ENCODE measurements at regions not wholly inside any gene's neighbourhood (a gene's known extent, or its start where the extent isn't known, plus 50 kb on each side); places are given as distances from the start of the nearest gene placed in this dataset.

DNA sequence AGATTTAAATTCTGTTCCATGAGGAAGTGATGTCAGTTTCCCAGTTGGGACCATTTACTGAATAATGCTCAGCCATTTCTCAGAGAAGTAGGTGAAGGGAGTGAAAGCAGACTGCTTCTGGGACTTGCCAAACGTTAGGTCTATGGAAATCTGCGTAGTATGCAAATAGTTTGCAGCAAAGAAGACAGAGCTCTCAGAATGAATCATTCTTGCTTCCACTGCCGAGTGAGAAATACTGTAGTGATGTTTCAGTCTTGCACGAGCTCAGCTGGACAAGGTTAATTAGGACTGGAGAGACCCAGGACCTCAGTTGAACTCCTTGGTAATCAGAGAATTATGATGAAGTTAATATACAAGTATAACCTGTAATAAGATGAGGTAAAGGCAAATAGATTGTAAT, 317.7 kb upstream of the DAB1 start (continued):
- TF ChIP-seq, protein P1, sequence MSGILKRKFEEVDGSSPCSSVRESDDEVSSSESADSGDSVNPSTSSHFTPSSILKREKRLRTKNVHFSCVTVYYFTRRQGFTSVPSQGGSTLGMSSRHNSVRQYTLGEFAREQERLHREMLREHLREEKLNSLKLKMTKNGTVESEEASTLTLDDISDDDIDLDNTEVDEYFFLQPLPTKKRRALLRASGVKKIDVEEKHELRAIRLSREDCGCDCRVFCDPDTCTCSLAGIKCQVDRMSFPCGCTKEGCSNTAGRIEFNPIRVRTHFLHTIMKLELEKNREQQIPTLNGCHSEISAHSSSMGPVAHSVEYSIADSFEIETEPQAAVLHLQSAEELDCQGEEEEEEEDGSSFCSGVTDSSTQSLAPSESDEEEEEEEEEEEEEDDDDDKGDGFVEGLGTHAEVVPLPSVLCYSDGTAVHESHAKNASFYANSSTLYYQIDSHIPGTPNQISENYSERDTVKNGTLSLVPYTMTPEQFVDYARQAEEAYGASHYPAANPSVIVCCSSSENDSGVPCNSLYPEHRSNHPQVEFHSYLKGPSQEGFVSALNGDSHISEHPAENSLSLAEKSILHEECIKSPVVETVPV (CRISPR knock-in tag; IDR thresholded peaks at IDR 0.05) = no peak
- TF ChIP-seq ZC3H10 (CRISPR knock-in tag; IDR thresholded peaks at IDR 0.05) (no peak), ISL1 (CRISPR knock-in tag; IDR thresholded peaks at IDR 0.05) (no peak)

DNA sequence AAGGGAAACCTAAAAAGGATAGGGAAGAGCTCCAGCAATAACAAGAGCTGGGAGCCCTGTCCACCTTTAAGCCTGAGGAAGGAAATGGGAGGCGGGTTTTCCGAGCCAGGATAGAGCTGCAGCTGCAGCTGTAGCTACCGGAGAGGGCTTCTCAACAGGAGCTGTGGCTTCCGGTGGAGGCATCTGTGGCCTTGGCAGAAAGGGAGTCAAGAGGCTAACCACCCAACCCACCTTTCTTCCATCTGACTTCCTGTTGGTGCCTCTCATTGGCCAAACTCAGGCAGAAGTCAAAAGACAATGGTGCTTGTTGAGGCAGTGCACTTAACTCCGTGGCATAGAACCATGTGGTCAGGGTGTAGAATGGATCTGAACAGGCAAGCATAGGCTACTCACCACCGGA, 313.1 kb upstream of the DAB1 start:
- TF ChIP-seq CSDC2 (CRISPR knock-in tag; IDR thresholded peaks at IDR 0.05) (no peak), ESRRG (CRISPR knock-in tag; IDR thresholded peaks at IDR 0.05) (no peak)
- ATAC-seq = no peak

DNA sequence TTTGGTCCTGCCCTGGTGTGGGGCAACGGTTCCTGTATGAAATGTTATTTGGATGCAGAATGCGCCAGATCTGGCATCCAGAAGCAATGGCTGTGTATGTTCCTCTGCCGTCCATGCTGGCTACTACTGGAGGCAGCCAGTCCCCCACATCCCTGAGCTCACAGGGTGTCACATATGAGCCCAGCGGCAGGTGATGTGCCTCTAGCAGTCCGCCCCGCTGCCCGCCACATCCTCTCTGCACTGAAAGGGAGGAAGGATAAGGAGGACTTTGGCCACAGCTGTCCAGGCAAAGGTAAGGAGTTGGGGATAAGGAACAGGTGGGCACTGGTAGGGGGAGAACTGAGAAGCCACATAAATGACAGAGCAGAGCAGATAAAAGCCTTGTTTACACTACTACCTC, 305.3 kb upstream of the DAB1 start:
- ATAC-seq = no peak
- TF ChIP-seq OSR1 (CRISPR knock-in tag; IDR thresholded peaks at IDR 0.05) (no peak), ZNF565 (CRISPR knock-in tag; conservative IDR thresholded peaks at IDR 0.05; ENCODE audit: low read depth) (no peak), TCF4 (CRISPR knock-in tag; IDR thresholded peaks at IDR 0.05; ENCODE audit: borderline replicate concordance) (no peak), SNAI2 (CRISPR knock-in tag; IDR thresholded peaks at IDR 0.05) (no peak), CSDC2 (CRISPR knock-in tag; IDR thresholded peaks at IDR 0.05) (no peak), ZNF70 (CRISPR knock-in tag; IDR thresholded peaks at IDR 0.05) (no peak), ZC3H10 (CRISPR knock-in tag; IDR thresholded peaks at IDR 0.05) (no peak), ISL1 (CRISPR knock-in tag; IDR thresholded peaks at IDR 0.05) (no peak), CREB5 (CRISPR knock-in tag; IDR thresholded peaks at IDR 0.05; ENCODE audit: low read depth) (no peak), PPARA (CRISPR knock-in tag; IDR thresholded peaks at IDR 0.05; ENCODE audit: borderline replicate concordance) (no peak)
- TF ChIP-seq, protein P2, sequence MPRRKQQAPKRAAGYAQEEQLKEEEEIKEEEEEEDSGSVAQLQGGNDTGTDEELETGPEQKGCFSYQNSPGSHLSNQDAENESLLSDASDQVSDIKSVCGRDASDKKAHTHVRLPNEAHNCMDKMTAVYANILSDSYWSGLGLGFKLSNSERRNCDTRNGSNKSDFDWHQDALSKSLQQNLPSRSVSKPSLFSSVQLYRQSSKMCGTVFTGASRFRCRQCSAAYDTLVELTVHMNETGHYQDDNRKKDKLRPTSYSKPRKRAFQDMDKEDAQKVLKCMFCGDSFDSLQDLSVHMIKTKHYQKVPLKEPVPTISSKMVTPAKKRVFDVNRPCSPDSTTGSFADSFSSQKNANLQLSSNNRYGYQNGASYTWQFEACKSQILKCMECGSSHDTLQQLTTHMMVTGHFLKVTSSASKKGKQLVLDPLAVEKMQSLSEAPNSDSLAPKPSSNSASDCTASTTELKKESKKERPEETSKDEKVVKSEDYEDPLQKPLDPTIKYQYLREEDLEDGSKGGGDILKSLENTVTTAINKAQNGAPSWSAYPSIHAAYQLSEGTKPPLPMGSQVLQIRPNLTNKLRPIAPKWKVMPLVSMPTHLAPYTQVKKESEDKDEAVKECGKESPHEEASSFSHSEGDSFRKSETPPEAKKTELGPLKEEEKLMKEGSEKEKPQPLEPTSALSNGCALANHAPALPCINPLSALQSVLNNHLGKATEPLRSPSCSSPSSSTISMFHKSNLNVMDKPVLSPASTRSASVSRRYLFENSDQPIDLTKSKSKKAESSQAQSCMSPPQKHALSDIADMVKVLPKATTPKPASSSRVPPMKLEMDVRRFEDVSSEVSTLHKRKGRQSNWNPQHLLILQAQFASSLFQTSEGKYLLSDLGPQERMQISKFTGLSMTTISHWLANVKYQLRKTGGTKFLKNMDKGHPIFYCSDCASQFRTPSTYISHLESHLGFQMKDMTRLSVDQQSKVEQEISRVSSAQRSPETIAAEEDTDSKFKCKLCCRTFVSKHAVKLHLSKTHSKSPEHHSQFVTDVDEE (CRISPR knock-in tag; IDR thresholded peaks at IDR 0.05) = no peak
- TF ChIP-seq, protein P3, sequence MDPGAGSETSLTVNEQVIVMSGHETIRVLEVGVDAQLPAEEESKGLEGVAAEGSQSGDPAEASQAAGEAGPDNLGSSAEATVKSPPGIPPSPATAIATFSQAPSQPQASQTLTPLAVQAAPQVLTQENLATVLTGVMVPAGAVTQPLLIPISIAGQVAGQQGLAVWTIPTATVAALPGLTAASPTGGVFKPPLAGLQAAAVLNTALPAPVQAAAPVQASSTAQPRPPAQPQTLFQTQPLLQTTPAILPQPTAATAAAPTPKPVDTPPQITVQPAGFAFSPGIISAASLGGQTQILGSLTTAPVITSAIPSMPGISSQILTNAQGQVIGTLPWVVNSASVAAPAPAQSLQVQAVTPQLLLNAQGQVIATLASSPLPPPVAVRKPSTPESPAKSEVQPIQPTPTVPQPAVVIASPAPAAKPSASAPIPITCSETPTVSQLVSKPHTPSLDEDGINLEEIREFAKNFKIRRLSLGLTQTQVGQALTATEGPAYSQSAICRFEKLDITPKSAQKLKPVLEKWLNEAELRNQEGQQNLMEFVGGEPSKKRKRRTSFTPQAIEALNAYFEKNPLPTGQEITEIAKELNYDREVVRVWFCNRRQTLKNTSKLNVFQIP (CRISPR knock-in tag; IDR thresholded peaks at IDR 0.05; ENCODE audit: borderline replicate concordance, low read depth) = no peak
- TF ChIP-seq, protein P4, sequence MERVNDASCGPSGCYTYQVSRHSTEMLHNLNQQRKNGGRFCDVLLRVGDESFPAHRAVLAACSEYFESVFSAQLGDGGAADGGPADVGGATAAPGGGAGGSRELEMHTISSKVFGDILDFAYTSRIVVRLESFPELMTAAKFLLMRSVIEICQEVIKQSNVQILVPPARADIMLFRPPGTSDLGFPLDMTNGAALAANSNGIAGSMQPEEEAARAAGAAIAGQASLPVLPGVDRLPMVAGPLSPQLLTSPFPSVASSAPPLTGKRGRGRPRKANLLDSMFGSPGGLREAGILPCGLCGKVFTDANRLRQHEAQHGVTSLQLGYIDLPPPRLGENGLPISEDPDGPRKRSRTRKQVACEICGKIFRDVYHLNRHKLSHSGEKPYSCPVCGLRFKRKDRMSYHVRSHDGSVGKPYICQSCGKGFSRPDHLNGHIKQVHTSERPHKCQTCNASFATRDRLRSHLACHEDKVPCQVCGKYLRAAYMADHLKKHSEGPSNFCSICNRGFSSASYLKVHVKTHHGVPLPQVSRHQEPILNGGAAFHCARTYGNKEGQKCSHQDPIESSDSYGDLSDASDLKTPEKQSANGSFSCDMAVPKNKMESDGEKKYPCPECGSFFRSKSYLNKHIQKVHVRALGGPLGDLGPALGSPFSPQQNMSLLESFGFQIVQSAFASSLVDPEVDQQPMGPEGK (CRISPR knock-in tag; IDR thresholded peaks at IDR 0.05; ENCODE audit: borderline replicate concordance) = no peak

- ATAC-seq = no peak
- TF ChIP-seq TOX (CRISPR knock-in tag; IDR thresholded peaks at IDR 0.05; ENCODE audit: borderline replicate concordance) (no peak), SNAI2 (CRISPR knock-in tag; IDR thresholded peaks at IDR 0.05) (no peak), CSDC2 (CRISPR knock-in tag; IDR thresholded peaks at IDR 0.05) (no peak), ZC3H10 (CRISPR knock-in tag; IDR thresholded peaks at IDR 0.05) (no peak), ESRRG (CRISPR knock-in tag; IDR thresholded peaks at IDR 0.05) (no peak), ZNF565 (CRISPR knock-in tag; conservative IDR thresholded peaks at IDR 0.05; ENCODE audit: low read depth) (no peak), OSR1 (CRISPR knock-in tag; IDR thresholded peaks at IDR 0.05) (no peak), ZNF70 (CRISPR knock-in tag; IDR thresholded peaks at IDR 0.05) (no peak), ISL1 (CRISPR knock-in tag; IDR thresholded peaks at IDR 0.05) (no peak), ZNF8 (CRISPR knock-in tag; IDR thresholded peaks at IDR 0.05) (no peak), RARB (CRISPR knock-in tag; IDR thresholded peaks at IDR 0.05) (no peak), ZFP30 (CRISPR knock-in tag; IDR thresholded peaks at IDR 0.05) (no peak)
- TF ChIP-seq, protein P4 (CRISPR knock-in tag; IDR thresholded peaks at IDR 0.05; ENCODE audit: borderline replicate concordance) = no peak
- TF ChIP-seq, protein P2 (CRISPR knock-in tag; IDR thresholded peaks at IDR 0.05) = no peak
- TF ChIP-seq, protein P1 (CRISPR knock-in tag; IDR thresholded peaks at IDR 0.05) = no peak
These were observed 303.3 kb upstream of the DAB1 start for GRCh38 chr1:57727121-57727520.
